HepG2 (cell line): ENCODE measurements at regions not wholly inside any gene's neighbourhood (a gene's known extent, or its start where the extent isn't known, plus 50 kb on each side); places are given as distances from the start of the nearest gene placed in this dataset.

Source experiments
- ADNP ChIP-seq: sonication (generic); formaldehyde crosslinking; IDR thresholded peaks from 2 replicates; pipeline ENCODE4 v1.4.0; 2020; ENCODE audit warnings: missing genetic modification reagents
- DPF2 ChIP-seq: sonication (generic); formaldehyde crosslinking; IDR thresholded peaks from 2 replicates; pipeline ENCODE4 v1.4.0; 2020; ENCODE audit warnings: mild to moderate bottlenecking, low read depth, missing genetic modification reagents, borderline replicate concordance
- EP300 ChIP-seq, 3 experiments: sonication (generic) in 1 of 3; formaldehyde crosslinking in 1 of 3; IDR thresholded peaks; 2 replicates each; pipeline versions ENCODE4 v1.5.1 to v1.6.1; 2011 to 2020; ENCODE audit warnings: low read depth in 2 of 3, low read length in 2 of 3, borderline replicate concordance in 1 of 3, improper control_type of control experiment in 1 of 3, mild to moderate bottlenecking in 1 of 3, missing genetic modification reagents in 1 of 3, moderate library complexity in 1 of 3
- HHEX ChIP-seq: IDR thresholded peaks from 2 replicates; pipeline ENCODE4 v1.6.1; 2016; ENCODE audit warnings: control low read depth
- HMG20B ChIP-seq: conservative IDR thresholded peaks from 2 replicates; pipeline ENCODE4 v1.6.1; 2016; ENCODE audit warnings: missing genetic modification reagents, missing compliant biosample characterization
- JUND ChIP-seq: sonication (generic); formaldehyde crosslinking; IDR thresholded peaks from 2 replicates; pipeline ENCODE4 v1.8.0; 2022; ENCODE audit warnings: mild to moderate bottlenecking, missing genetic modification reagents
- KLF13 ChIP-seq: sonication (generic); formaldehyde crosslinking; IDR thresholded peaks from 2 replicates; pipeline ENCODE4 v1.4.0; 2020; ENCODE audit warnings: mild to moderate bottlenecking, missing genetic modification reagents
- NR3C1 ChIP-seq: sonication (generic); formaldehyde crosslinking; IDR thresholded peaks from 2 replicates; pipeline ENCODE4 v1.4.0; 2020; ENCODE audit warnings: missing genetic modification reagents
- TCF7 ChIP-seq: sonication (generic); IDR thresholded peaks from 2 replicates; pipeline ENCODE4 v1.6.1; 2016; ENCODE audit warnings: antibody characterized with exemption, low read depth
- TRIM24 ChIP-seq: sonication (generic); formaldehyde crosslinking; IDR thresholded peaks from 2 replicates; pipeline ENCODE4 v1.8.0; 2022; ENCODE audit warnings: mild to moderate bottlenecking, missing genetic modification reagents
- ZBTB3 ChIP-seq: sonication (generic); formaldehyde crosslinking; IDR thresholded peaks from 2 replicates; pipeline ENCODE4 v1.4.0; 2020; ENCODE audit warnings: low read depth, mild to moderate bottlenecking, moderate library complexity, missing genetic modification reagents, borderline replicate concordance
- ZBTB8A ChIP-seq: sonication (generic); formaldehyde crosslinking; IDR thresholded peaks from 2 replicates; pipeline ENCODE4 v1.4.0; 2020; ENCODE audit warnings: mild to moderate bottlenecking, low read depth, missing genetic modification reagents, borderline replicate concordance
- TF ChIP-seq, protein P1 (sequence below): fragments of 450-650 bp; IDR thresholded peaks from 2 replicates; pipeline ENCODE4 v1.6.1; 2017; ENCODE audit warnings: mild to moderate bottlenecking
- TF ChIP-seq, protein P2 (sequence below): sonication (generic); formaldehyde crosslinking; IDR thresholded peaks from 2 replicates; pipeline ENCODE4 v1.5.0; 2020; ENCODE audit warnings: mild to moderate bottlenecking, missing genetic modification reagents, moderate library complexity

DNA sequence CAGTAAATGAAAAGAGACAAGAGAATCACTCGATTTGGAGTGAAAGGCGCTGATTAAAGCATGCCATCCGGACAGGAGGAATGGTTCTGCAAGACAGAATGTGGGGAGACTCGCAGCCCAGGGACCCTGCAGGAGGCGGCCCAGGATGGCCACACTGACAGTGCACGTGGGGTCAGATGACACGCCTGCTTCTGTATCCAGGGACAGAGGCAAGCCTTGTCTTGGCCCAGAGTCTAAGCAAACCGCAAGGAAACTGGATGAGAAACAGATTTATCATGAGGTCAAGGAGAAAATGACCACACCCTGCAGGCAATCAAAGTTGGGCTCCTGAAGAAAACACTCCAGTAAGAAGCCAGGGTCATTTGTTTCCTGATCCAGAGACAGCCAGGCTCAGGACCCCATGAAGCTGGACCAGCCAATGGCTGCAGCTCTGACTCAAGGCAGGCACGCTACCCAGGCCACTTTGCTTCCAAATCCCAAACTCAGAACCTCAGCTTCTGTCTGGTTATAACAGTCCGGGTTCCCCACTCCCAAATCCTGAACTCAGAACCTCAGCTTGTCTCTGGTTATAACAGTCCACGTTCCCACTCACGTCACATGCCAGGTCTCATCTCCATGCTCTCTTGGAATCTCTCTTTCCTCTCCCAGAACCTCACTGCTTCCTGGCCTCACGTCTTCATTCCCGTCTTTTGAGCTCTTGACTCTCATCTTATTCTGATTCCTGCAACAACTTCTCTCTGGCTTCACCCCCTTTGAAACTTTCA is 144.9 kb upstream of the THBS2 start:
- TF ChIP-seq ZBTB8A (CRISPR knock-in tag) (no peak), EP300 (IDR thresholded peaks at IDR 0.05; ENCODE audit: low read depth in 2 of 2, low read length in 2 of 2) (no peak), EP300 (CRISPR knock-in tag; IDR thresholded peaks at IDR 0.05; ENCODE audit: borderline replicate concordance) (no peak), ZBTB3 (no peak), HHEX (no peak), TCF7 (no peak), HMG20B (CRISPR knock-in tag) (no peak), DPF2 (CRISPR knock-in tag) (no peak), KLF13 (CRISPR knock-in tag) (no peak), TRIM24 (CRISPR knock-in tag) (no peak), ADNP (CRISPR knock-in tag) (no peak), NR3C1 (CRISPR knock-in tag) (no peak), JUND (no peak)
- TF ChIP-seq, protein P1, sequence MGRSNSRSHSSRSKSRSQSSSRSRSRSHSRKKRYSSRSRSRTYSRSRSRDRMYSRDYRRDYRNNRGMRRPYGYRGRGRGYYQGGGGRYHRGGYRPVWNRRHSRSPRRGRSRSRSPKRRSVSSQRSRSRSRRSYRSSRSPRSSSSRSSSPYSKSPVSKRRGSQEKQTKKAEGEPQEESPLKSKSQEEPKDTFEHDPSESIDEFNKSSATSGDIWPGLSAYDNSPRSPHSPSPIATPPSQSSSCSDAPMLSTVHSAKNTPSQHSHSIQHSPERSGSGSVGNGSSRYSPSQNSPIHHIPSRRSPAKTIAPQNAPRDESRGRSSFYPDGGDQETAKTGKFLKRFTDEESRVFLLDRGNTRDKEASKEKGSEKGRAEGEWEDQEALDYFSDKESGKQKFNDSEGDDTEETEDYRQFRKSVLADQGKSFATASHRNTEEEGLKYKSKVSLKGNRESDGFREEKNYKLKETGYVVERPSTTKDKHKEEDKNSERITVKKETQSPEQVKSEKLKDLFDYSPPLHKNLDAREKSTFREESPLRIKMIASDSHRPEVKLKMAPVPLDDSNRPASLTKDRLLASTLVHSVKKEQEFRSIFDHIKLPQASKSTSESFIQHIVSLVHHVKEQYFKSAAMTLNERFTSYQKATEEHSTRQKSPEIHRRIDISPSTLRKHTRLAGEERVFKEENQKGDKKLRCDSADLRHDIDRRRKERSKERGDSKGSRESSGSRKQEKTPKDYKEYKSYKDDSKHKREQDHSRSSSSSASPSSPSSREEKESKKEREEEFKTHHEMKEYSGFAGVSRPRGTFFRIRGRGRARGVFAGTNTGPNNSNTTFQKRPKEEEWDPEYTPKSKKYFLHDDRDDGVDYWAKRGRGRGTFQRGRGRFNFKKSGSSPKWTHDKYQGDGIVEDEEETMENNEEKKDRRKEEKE = no peak
- TF ChIP-seq, protein P2, sequence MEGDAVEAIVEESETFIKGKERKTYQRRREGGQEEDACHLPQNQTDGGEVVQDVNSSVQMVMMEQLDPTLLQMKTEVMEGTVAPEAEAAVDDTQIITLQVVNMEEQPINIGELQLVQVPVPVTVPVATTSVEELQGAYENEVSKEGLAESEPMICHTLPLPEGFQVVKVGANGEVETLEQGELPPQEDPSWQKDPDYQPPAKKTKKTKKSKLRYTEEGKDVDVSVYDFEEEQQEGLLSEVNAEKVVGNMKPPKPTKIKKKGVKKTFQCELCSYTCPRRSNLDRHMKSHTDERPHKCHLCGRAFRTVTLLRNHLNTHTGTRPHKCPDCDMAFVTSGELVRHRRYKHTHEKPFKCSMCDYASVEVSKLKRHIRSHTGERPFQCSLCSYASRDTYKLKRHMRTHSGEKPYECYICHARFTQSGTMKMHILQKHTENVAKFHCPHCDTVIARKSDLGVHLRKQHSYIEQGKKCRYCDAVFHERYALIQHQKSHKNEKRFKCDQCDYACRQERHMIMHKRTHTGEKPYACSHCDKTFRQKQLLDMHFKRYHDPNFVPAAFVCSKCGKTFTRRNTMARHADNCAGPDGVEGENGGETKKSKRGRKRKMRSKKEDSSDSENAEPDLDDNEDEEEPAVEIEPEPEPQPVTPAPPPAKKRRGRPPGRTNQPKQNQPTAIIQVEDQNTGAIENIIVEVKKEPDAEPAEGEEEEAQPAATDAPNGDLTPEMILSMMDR = no peak
